Neural crest cell (in vitro differentiated cells): ENCODE measurements at regions not wholly inside any gene's neighbourhood (a gene's known extent, or its start where the extent isn't known, plus 50 kb on each side); places are given as distances from the start of the nearest gene placed in this dataset.

Source experiments
- DNase-seq: peaks from one replicate; pipeline ENCODE4 v3.0.0; 2021; ENCODE audit warnings: low read depth, mixed read lengths, low spot score
- H3K27ac Mint-ChIP-seq: one replicate; pipeline ENCODE4 v1.8.0; 2021; ENCODE audit warnings: mild to moderate bottlenecking, mixed read lengths; ENCODE audit not compliant: unreplicated experiment
- H3K27me3 Mint-ChIP-seq: 2 replicates; pipeline ENCODE4 v1.8.0; 2021; ENCODE audit warnings: low read depth, mild to moderate bottlenecking, mixed read lengths
- H3K36me3 Mint-ChIP-seq: 2 replicates; pipeline ENCODE4 v1.8.0; 2021; ENCODE audit warnings: low read depth, mild to moderate bottlenecking, mixed read lengths
- H3K4me1 Mint-ChIP-seq: 2 replicates; pipeline ENCODE4 v1.8.0; 2021; ENCODE audit warnings: mixed read lengths
- H3K4me3 Mint-ChIP-seq: one replicate; pipeline ENCODE4 v1.8.0; 2021; ENCODE audit warnings: mild to moderate bottlenecking, mixed read lengths
- H3K9me3 Mint-ChIP-seq: 2 replicates; pipeline ENCODE4 v1.8.0; 2021; ENCODE audit warnings: mixed read lengths
- TF ChIP-seq, protein P1 (sequence below): fragments of 200-600 bp; sonication (generic); conservative IDR thresholded peaks from 2 replicates; pipeline ENCODE4 v1.5.0; 2021; ENCODE audit warnings: antibody characterized with exemption, mild to moderate bottlenecking

DNA sequence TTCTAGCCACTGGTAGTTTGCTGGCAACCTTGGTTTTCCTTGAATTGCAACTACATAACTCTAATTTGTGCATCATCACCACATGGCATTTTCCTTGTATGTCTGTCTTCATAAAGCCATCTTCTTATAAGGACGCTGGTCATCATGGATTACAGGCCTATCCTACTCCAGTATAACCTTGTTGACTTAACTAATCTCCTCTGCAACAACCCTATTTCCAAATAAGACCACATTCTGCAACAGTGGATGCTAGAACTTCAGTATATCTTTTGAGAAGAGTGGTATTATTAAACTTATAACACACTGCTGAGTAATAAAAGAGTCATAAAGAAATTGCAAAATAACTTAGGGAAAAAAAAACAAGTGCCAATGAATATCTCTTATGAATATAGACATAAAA is 511.8 kb upstream of the FOXG1 start:
- no peaks in the 10 kb centered on the region for H3K36me3 Mint-ChIP-seq
- H3K4me3 Mint-ChIP-seq = no peak overlapping the region
- no peaks in the 10 kb centered on the region for H3K27me3 Mint-ChIP-seq
- DNase-seq = no peak
- H3K9me3 Mint-ChIP-seq = peaks cover 4% of the 10 kb centered on the region
- H3K4me1 Mint-ChIP-seq = no peaks in the 10 kb centered on the region
- H3K27ac Mint-ChIP-seq = no peak overlapping the region
- TF ChIP-seq, protein P1, sequence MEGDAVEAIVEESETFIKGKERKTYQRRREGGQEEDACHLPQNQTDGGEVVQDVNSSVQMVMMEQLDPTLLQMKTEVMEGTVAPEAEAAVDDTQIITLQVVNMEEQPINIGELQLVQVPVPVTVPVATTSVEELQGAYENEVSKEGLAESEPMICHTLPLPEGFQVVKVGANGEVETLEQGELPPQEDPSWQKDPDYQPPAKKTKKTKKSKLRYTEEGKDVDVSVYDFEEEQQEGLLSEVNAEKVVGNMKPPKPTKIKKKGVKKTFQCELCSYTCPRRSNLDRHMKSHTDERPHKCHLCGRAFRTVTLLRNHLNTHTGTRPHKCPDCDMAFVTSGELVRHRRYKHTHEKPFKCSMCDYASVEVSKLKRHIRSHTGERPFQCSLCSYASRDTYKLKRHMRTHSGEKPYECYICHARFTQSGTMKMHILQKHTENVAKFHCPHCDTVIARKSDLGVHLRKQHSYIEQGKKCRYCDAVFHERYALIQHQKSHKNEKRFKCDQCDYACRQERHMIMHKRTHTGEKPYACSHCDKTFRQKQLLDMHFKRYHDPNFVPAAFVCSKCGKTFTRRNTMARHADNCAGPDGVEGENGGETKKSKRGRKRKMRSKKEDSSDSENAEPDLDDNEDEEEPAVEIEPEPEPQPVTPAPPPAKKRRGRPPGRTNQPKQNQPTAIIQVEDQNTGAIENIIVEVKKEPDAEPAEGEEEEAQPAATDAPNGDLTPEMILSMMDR = no peak

DNA sequence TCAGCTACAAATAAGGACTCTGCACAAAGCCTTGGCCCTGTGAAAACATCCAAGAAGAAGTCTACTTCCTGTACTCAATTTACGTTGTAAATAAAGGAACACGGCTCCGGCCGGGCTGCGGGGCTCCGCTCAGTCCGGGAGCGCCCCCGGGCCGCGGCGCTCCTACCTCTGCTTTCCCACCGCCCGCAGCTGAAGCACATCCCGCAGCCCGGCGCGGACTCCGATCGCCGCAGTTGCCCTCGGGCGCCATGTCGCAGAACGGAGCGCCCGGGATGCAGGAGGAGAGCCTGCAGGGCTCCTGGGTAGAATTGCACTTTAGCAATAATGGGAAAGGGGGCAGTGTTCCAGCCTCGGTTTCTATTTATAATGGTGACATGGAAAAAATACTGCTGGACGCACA is 502.3 kb upstream of the FOXG1 start:
- Mint-ChIP-seq H3K27me3 (no peaks in the 10 kb centered on the region), H3K36me3 (no peaks in the 10 kb centered on the region), H3K4me1 (peaks cover 6% of the 10 kb centered on the region), H3K4me3 (no peak overlapping the region), H3K9me3 (peaks cover 17% of the 10 kb centered on the region), H3K27ac (no peak overlapping the region)
- TF ChIP-seq, protein P1 = no peak
- no peak for DNase-seq

DNA sequence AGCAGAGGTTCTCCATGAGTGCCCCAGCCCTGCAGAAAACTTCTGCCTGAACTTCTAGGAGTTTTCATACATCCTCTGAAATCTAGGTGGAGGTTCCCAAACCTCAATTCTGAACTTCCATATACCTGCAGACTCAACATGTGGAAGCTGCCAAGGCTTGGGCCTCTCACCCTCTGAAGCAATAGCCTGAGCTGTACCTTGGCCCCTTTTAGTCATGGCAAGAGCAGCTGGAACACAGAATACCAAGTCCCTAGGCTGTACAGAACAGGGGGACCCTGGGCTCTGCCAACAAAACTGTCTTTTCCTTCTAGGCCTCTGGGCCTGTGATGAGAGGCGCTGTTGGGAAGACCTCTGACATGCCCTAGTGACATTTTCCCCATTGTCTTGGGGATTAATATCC is 494.3 kb upstream of the FOXG1 start:
- no peak for DNase-seq
- H3K4me3 Mint-ChIP-seq = no peak overlapping the region
- H3K9me3 Mint-ChIP-seq = peaks cover 10% of the 10 kb centered on the region
- H3K27ac Mint-ChIP-seq = no peak overlapping the region
- TF ChIP-seq, protein P1 = no peak
- no peaks in the 10 kb centered on the region for H3K36me3 Mint-ChIP-seq
- H3K27me3 Mint-ChIP-seq = no peaks in the 10 kb centered on the region
- H3K4me1 Mint-ChIP-seq = no peaks in the 10 kb centered on the region

DNA sequence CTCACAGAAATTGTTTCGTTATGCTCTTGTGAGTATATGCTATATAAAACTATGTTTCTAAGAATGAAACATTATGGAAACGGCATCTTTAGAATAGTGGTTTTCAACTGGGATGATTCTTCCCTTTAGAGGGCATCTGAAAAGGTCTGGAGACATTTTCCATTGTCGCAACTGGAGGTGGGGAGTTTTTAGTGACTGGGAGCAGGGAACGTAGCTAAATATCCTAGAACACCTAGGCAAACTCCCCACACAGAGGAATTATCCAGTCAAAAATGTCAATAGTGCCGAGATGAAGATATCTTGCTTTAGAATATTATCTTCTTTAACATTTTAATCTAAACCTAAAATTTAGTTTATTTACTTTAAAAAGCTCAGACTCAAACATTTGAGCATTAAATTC is 486.1 kb upstream of the FOXG1 start:
- no peaks in the 10 kb centered on the region for H3K36me3 Mint-ChIP-seq
- DNase-seq = no peak
- peaks cover 3% of the 10 kb centered on the region for H3K9me3 Mint-ChIP-seq

DNA sequence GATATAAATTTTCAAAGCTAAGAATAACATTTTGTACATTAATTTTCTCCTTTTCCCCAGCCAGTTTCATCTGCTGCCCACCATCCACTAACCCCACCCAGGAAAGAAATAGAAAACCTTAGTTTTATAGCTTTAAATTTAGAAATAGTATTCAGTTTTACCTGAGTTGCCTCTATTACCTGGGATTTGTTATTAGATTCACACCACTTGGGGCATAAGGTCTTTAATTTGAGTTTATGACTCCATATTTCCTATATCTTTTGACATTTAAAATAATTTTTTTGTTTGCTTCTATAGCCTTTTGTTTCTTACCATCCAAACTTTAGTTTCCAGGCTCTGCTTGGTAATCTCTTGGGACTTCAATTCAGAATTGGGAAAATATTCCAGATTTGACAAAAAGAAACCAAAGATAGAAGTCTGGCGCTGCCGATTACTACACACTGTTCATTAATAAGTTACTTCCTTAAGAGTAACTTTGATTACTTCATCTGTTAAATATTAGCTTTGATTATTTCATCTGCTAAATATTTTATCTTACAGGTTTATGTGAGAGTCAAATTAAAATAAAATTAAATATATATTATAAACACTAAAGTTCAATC is 485.5 kb upstream of the FOXG1 start:
- Mint-ChIP-seq H3K4me3 (no peak overlapping the region), H3K27ac (no peak overlapping the region), H3K36me3 (no peaks in the 10 kb centered on the region), H3K4me1 (no peaks in the 10 kb centered on the region), H3K27me3 (no peaks in the 10 kb centered on the region), H3K9me3 (peaks cover 3% of the 10 kb centered on the region)
- no peak for DNase-seq
- TF ChIP-seq, protein P1 = no peak

More for the DNA sequence above, 486.1 kb upstream of the FOXG1 start:
- no peaks in the 10 kb centered on the region for H3K4me1 Mint-ChIP-seq
- H3K4me3 Mint-ChIP-seq = no peak overlapping the region
- no peaks in the 10 kb centered on the region for H3K27me3 Mint-ChIP-seq
- no peak overlapping the region for H3K27ac Mint-ChIP-seq
- TF ChIP-seq, protein P1 = no peak
